Jurkat, Clone E6-1 (cell line): ENCODE measurements at regions not wholly inside any gene's neighbourhood (a gene's known extent, or its start where the extent isn't known, plus 50 kb on each side); places are given as distances from the start of the nearest gene placed in this dataset.

Source experiments
- DNase-seq: peaks from one replicate; pipeline ENCODE4 v3.0.0-alpha.2; 2011; ENCODE audit warnings: low read depth, low spot score
- H3K4me3 ChIP-seq: 2 replicates; pipeline ENCODE4 v1.5.1; 2011; ENCODE audit warnings: mild to moderate bottlenecking, low read length, control low read depth, moderate library complexity

DNA sequence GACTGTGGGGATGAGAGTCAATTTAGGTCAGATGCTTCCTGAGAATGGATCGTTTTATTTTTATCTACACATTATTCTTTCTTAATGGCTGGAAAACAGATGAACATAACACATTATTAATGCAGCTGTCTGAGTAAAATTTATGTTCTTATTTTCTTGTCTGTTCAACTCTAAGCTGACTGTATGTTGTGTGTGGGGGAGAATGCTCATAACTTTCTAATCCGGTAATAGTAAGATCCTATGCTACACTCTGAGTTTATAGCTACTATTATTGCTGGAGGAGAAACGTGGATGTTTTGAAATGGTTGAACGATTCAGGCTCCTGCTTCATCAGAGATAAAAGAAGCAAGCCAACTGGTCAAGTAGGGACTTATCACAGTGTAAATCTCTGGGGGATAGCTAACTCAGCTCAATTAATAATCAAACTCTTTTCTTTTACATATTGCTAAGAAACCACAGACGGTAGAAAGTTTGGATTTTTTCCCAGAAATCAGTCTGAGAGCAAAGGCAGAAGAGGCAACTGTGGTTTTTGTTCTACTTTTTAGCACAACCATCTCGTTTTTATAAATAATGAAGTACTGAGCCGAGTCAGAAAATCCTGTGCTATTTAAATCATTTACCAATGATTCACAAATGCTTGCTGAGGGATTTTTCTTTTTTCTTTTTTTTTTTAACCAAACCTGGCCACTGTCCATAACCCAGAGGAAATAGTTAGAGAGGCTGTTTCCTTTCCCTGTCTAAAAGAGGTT is 265.0 kb upstream of the FAM174A start:
- H3K4me3 ChIP-seq, result no peak overlapping the region
- no peak for DNase-seq

- no peak overlapping the region for H3K4me3 ChIP-seq
- no peak for DNase-seq
Measured at GRCh38 chr5:100260968-100261367, 274.2 kb upstream of the FAM174A start.

GRCh38 chr5:100252944-100253343 is 282.2 kb upstream of the FAM174A start:
- no peak for DNase-seq

GRCh38 chr5:100252037-100252436 is 283.1 kb upstream of the FAM174A start:
- no peak overlapping the region for H3K4me3 ChIP-seq
- no peak for DNase-seq

More at GRCh38 chr5:100252944-100253343, 282.2 kb upstream of the FAM174A start:
- no peak overlapping the region for H3K4me3 ChIP-seq

- no peak for DNase-seq
- no peak overlapping the region for H3K4me3 ChIP-seq
Measured at GRCh38 chr5:100249884-100250269, 285.3 kb upstream of the FAM174A start.

- DNase-seq, result no peak
Measured at GRCh38 chr5:100249211-100249883, 285.8 kb upstream of the FAM174A start.

GRCh38 chr5:100232736-100233135 is 302.4 kb upstream of the FAM174A start:
- H3K4me3 ChIP-seq, result no peak overlapping the region
- no peak for DNase-seq

More at GRCh38 chr5:100249211-100249883, 285.8 kb upstream of the FAM174A start:
- H3K4me3 ChIP-seq, result no peak overlapping the region

DNA sequence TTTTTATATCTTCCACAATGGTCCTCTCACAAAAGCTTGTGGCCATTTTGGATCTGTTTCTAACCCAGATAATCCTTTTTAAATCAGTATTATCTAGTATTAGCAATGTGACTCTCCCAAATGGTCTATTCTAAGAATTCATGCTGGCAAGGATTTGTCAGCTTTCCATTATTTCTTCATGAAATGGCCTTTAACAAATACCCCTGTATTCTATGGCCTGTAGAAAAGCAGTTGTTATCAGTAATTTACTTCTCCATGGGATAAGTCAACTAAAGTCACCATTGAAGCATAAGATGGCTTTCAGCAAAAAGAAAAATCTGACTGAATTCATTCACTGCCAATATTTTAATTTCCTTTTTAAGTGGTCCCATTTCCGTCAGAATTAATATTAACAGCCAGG is 346.4 kb upstream of the FAM174A start:
- DNase-seq, result no peak
- H3K4me3 ChIP-seq, result no peak overlapping the region

GRCh38 chr5:100188339-100188738 is 346.8 kb upstream of the FAM174A start:
- no peak overlapping the region for H3K4me3 ChIP-seq
- no peak for DNase-seq

DNA sequence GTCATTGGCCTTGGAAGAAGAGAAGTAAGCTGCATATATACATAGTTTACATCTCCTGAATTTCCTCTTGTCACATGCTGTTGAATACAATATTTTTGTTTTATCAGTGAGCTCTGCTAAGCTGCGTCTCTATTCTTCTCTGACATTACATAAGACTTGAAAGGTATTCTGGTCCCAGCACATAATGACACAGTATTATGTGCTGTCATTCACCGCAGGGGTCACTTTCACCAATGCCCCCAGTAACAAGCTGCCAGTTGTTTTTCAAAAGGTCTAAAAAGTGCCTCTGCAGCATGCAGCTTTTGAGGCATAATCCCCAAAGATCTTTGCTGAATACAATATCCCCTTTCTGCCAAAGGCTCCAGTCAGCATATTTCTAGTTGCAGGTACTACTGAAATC is 349.0 kb upstream of the FAM174A start:
- H3K4me3 ChIP-seq, result no peak overlapping the region

DNA sequence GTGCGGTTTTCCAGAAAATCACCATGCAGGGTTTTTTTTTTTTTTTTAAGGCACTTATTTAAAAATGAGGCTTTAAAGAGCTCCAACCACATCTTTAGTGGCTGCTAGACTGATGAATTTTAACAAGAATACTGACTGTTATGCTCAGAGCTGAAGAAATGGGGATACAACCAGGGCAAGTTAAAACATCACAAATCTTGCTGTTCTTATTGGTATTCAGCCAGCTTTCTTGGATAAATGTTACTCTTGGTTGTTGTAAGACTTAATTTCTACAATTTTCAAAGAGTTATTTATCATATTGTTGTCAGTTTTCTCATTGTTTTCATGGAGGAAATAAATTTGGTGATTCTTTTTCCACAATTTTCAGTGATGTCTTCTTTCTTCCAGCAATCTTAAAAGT is 352.8 kb upstream of the FAM174A start:
- no peak for DNase-seq

More for the DNA sequence above, 349.0 kb upstream of the FAM174A start:
- no peak for DNase-seq

DNA sequence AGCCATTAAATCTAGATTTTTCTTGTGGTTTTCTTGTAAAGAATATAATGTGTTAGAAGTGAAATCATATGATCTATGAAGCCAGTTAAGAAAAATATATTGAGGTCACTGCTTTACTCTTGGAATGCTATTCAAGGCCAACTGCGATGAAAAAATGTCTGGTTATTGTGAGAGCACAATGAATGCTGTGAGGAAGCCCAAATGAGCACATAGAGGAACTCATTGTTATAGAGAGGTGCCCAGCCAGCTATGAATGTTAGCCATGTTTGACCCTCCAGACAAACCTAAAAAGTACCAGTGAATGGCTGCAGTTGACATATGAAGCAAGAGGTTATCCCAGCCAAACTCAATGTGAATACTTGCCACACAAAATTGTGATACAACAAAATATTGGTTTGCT is 359.8 kb upstream of the FAM174A start:
- no peak for DNase-seq
- H3K4me3 ChIP-seq, result no peak overlapping the region

More for the DNA sequence above, 352.8 kb upstream of the FAM174A start:
- no peak overlapping the region for H3K4me3 ChIP-seq

GRCh38 chr5:100165309-100165708 is 369.9 kb upstream of the FAM174A start:
- DNase-seq, result no peak
- H3K4me3 ChIP-seq, result no peak overlapping the region

DNA sequence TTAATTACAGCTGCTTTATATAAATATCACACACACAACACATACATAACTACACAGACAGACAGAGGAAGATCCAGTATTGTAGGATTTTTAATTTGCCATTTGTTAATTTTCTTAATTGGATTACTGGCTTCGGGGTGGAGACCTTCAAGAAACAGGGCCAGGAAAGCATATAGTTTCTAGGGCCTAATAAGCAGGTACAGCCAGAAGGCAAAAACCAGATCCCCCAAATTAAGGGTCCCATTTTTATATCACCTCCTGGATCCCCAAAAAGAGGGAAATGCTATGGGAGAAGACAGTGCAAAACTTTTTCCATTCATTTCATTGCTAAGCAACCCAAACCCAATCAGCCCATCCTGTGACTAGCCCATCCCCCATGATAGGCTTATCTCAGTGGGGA is 373.3 kb upstream of the FAM174A start:
- H3K4me3 ChIP-seq, result no peak overlapping the region
- no peak for DNase-seq

- no peak overlapping the region for H3K4me3 ChIP-seq
- no peak for DNase-seq
Measured at GRCh38 chr5:100157066-100157465, 378.1 kb upstream of the FAM174A start.

GRCh38 chr5:100148239-100148638 is 386.9 kb upstream of the FAM174A start:
- no peak overlapping the region for H3K4me3 ChIP-seq
- DNase-seq, result no peak

DNA sequence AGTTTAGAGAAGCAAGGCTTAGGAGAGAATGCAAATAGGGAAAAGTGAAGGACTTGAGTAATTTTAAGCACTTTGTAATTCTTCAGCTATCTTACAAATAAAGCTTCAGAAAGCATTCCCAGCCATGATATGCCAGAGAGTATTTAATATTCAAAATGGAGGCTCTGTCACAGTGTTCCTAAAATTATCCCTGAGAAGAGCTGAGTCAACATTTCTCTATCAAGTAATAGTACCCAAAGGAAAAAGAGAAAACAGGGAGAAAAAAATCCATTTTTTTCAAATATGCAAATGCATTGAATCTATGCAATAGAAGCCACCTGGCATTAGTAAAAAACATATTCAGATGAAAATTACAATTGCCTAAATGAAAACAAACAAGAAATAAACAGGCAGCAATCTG is 392.6 kb upstream of the FAM174A start:
- H3K4me3 ChIP-seq, result no peak overlapping the region
- DNase-seq, result no peak

DNA sequence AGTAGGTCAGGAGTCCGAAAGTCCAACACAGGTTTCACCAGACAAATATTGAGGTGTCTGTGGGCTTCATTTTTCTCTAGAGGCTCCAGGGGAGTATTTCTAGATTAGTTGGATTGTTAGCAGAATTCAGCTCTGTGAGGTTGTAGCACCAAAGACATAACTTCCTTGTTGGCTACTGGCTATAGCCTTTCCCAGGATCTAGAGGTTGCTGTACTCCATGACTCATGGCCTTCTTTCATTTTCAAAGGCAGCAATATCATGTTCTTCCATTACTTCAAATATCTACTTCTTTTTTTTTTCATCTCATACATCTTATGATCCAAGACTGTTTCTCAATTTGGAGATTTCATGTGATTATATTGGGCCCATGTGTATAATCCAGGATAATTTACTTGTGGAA is 404.0 kb upstream of the FAM174A start:
- no peak overlapping the region for H3K4me3 ChIP-seq
- DNase-seq, result no peak

- H3K4me3 ChIP-seq, result no peak overlapping the region
- DNase-seq, result no peak
Measured at GRCh38 chr5:100130307-100130706, 404.9 kb upstream of the FAM174A start.

GRCh38 chr5:100119903-100120302 is 415.3 kb upstream of the FAM174A start:
- no peak for DNase-seq
- H3K4me3 ChIP-seq, result no peak overlapping the region

DNA sequence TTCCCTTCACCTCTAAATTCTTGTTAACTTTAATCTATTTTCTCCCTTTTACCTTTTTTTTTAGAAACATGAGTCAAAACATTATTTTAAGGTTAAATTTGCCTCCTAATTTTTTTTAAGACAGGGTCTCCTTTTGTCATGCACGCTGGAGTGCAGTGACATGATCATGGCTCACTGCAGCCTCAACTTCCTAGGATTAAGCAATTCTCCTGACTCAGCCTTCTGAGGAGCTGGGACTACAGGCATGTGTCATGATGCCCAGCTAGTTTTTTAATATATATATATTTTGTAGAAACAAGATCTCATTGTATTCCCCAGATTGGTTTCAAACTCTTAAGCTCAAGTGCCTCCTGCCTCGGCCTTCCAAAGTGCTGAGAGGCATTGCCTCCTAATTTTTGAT is 424.7 kb upstream of the FAM174A start:
- H3K4me3 ChIP-seq, result no peak overlapping the region
- DNase-seq, result no peak
